ENCODE measurements at regions not wholly inside any gene's neighbourhood (a gene's known extent, or its start where the extent isn't known, plus 50 kb on each side); places are given as distances from the start of the nearest gene placed in this dataset.

DNA sequence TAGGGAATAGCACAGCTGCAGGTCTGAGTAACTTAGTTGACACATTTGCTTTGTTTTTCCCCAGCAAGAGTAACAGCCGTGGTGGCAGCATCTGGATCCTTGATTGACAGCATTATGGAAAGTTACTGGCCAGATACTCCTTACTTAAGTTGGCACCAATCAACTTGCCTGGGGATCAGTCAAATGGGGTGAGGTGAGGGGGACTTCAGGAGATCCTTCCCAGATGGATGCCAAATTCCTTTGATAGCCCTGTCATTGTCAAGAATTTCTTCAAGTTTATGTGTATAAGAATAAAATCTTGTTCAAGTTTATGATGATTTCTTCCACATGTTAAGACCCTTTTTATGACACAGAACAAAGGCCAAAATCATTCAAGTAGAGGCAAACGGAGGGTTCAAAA, 618.4 kb downstream of the SLC6A15 start:
- TF ChIP-seq ZNF565 (CRISPR knock-in tag; conservative IDR thresholded peaks at IDR 0.05; ENCODE audit: low read depth) (no peak), TOX (CRISPR knock-in tag; IDR thresholded peaks at IDR 0.05; ENCODE audit: borderline replicate concordance) (no peak), ARNTL (CRISPR knock-in tag; IDR thresholded peaks at IDR 0.05; ENCODE audit: borderline replicate concordance, low read depth) (no peak), ZNF70 (CRISPR knock-in tag; IDR thresholded peaks at IDR 0.05) (no peak)
- TF ChIP-seq, protein P1, sequence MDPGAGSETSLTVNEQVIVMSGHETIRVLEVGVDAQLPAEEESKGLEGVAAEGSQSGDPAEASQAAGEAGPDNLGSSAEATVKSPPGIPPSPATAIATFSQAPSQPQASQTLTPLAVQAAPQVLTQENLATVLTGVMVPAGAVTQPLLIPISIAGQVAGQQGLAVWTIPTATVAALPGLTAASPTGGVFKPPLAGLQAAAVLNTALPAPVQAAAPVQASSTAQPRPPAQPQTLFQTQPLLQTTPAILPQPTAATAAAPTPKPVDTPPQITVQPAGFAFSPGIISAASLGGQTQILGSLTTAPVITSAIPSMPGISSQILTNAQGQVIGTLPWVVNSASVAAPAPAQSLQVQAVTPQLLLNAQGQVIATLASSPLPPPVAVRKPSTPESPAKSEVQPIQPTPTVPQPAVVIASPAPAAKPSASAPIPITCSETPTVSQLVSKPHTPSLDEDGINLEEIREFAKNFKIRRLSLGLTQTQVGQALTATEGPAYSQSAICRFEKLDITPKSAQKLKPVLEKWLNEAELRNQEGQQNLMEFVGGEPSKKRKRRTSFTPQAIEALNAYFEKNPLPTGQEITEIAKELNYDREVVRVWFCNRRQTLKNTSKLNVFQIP (CRISPR knock-in tag; IDR thresholded peaks at IDR 0.05; ENCODE audit: borderline replicate concordance, low read depth), result no peak
- TF ChIP-seq, protein P2, sequence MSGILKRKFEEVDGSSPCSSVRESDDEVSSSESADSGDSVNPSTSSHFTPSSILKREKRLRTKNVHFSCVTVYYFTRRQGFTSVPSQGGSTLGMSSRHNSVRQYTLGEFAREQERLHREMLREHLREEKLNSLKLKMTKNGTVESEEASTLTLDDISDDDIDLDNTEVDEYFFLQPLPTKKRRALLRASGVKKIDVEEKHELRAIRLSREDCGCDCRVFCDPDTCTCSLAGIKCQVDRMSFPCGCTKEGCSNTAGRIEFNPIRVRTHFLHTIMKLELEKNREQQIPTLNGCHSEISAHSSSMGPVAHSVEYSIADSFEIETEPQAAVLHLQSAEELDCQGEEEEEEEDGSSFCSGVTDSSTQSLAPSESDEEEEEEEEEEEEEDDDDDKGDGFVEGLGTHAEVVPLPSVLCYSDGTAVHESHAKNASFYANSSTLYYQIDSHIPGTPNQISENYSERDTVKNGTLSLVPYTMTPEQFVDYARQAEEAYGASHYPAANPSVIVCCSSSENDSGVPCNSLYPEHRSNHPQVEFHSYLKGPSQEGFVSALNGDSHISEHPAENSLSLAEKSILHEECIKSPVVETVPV (CRISPR knock-in tag; IDR thresholded peaks at IDR 0.05), result no peak

Measured in SK-N-SH treated with all-trans-retinoic acid at 6 μM for 48 hours (cell line).